DND-41 (cell line): ENCODE measurements at regions not wholly inside any gene's neighbourhood (a gene's known extent, or its start where the extent isn't known, plus 50 kb on each side); places are given as distances from the start of the nearest gene placed in this dataset.

Source experiments
- CTCF ChIP-seq: IDR thresholded peaks from 2 replicates; pipeline ENCODE4 v1.5.1; 2012; ENCODE audit warnings: borderline replicate concordance, low read length, moderate library complexity, mild to moderate bottlenecking; ENCODE audit not compliant: poor library complexity, severe bottlenecking; ENCODE audit errors: extremely low read depth
- EZH2 ChIP-seq: IDR thresholded peaks from 3 replicates; pipeline ENCODE4 v1.6.1; 2012; ENCODE audit warnings: borderline replicate concordance, low read depth, mild to moderate bottlenecking, moderate library complexity, low read length, inconsistent platforms; ENCODE audit not compliant: severe bottlenecking

GRCh38 chr6:97714772-97715171, 431.8 kb upstream of the MMS22L start:
- TF ChIP-seq CTCF (no peak), EZH2 (no peak)
